ENCODE measurements at regions not wholly inside any gene's neighbourhood (a gene's known extent, or its start where the extent isn't known, plus 50 kb on each side); places are given as distances from the start of the nearest gene placed in this dataset.

GRCh38 chr13:42495255-42495654 lies 78.7 kb upstream of the TNFSF11 start:
- Histone ChIP-seq H2AFZ (ENCODE audit: control insufficient read depth, low read depth, low read length) (peak overlapping the region; percentile 9), H3K4me2 (ENCODE audit: control insufficient read depth, insufficient read depth) (no peak overlapping the region), H3K9me3 (replicated peaks; ENCODE audit: control insufficient read depth, insufficient read depth, low read length) (peaks cover 2% of the 10 kb centered on the region; the same call in 2 of the 3 replicates), H3K79me2 (ENCODE audit: control insufficient read depth, insufficient read depth, low read length) (no peaks in the 10 kb centered on the region), H3K27me3 (replicated peaks in 1 of 2; ENCODE audit: control insufficient read depth in 2 of 2, insufficient read depth in 2 of 2, low read length in 1 of 2) (no peaks in the 10 kb centered on the region), H3K4me3 (no peak overlapping the region), H3K4me1 (ENCODE audit: control insufficient read depth, insufficient read depth, low read length) (peaks cover 33% of the 10 kb centered on the region), H3K9ac (ENCODE audit: control insufficient read depth, insufficient read depth, low read length) (no peak overlapping the region), H3K27ac (ENCODE audit: control insufficient read depth, insufficient read depth) (peak overlapping the region; percentile 85), H3K36me3 (ENCODE audit: control insufficient read depth in 2 of 2, insufficient read depth in 2 of 2, low read length in 1 of 2) (no peaks in the 10 kb centered on the region), H4K20me1 (ENCODE audit: control insufficient read depth, insufficient read depth) (no peaks in the 10 kb centered on the region)
- TF ChIP-seq HCFC1 (IDR thresholded peaks at IDR 0.05; ENCODE audit: low read length) (no peak), ZNF622 (IDR thresholded peaks at IDR 0.05) (no peak), TBL1XR1 (IDR thresholded peaks at IDR 0.05; ENCODE audit: low read depth, low read length) (no peak), EP300 (IDR thresholded peaks at IDR 0.05; ENCODE audit: borderline replicate concordance in 1 of 2, control insufficient read depth in 1 of 2, low read depth in 2 of 2, low read length in 2 of 2) (no peak), MXI1 (IDR thresholded peaks at IDR 0.05; ENCODE audit: low read depth, low read length) (no peak)
- ChIA-PET POLR2A (no interaction called here), CTCF (no interaction called here), SMC1A (ENCODE audit: uncharacterized antibody, unreplicated experiment) (interaction anchor here (0.6 to 5.1 kb wide), 7 partner anchors 11 to 150 kb away, joined by 3 to 24 read pairs (median 3); no protein-coding TSS in a partner anchor), RAD21 (ENCODE audit: unreplicated experiment) (no interaction called here)
- FAIRE-seq (no peak), ATAC-seq (no peak), DNase-seq (ENCODE audit: low read depth, low spot score) (no peak)
- in situ Hi-C loops (cut with MboI): no loop called here
- intact Hi-C loops (cut with micrococcal nuclease; ENCODE audit: unreplicated experiment): loop anchor here (5.0 kb wide), 3 partner anchors 37 to 223 kb away; partner anchors contain the start of gene AKAP11
- no TSS peak for BruUV-seq (replicated peaks)

GRCh38 chr13:42495751-42496150 lies 78.2 kb upstream of the TNFSF11 start:
- CTCF ChIA-PET: no interaction called here
- peak overlapping the region; percentile 68 for H2AFZ ChIP-seq (ENCODE audit: control insufficient read depth, low read depth, low read length)
- RAD21 ChIA-PET (ENCODE audit: unreplicated experiment): interaction anchor here (1.8 kb wide), 1 partner anchor 162 kb away, joined by 11 read pairs; no protein-coding TSS in a partner anchor
- H3K79me2 ChIP-seq (ENCODE audit: control insufficient read depth, insufficient read depth, low read length): no peaks in the 10 kb centered on the region
- H3K27ac ChIP-seq (ENCODE audit: control insufficient read depth, insufficient read depth): peak overlapping the region; percentile 85
- peaks cover 33% of the 10 kb centered on the region for H3K4me1 ChIP-seq (ENCODE audit: control insufficient read depth, insufficient read depth, low read length)
- no peaks in the 10 kb centered on the region for H3K27me3 ChIP-seq (replicated peaks in 1 of 2; ENCODE audit: control insufficient read depth in 2 of 2, insufficient read depth in 2 of 2, low read length in 1 of 2)
- WGBS (ENCODE audit: insufficient coverage, insufficient replicate concordance, low lambda C conversion rate, missing lambda C conversion rate): 0% methylated on average over 6 of the region's 7 CpGs
- DNase-seq (ENCODE audit: low read depth, low spot score) (no peak), FAIRE-seq (no peak), ATAC-seq (peak; percentile 58)
- SMC1A ChIA-PET (ENCODE audit: uncharacterized antibody, unreplicated experiment): interaction anchor here (0.9 to 5.1 kb wide), 7 partner anchors 14 to 151 kb away, joined by 3 to 24 read pairs (median 4); no protein-coding TSS in a partner anchor
- H4K20me1 ChIP-seq (ENCODE audit: control insufficient read depth, insufficient read depth): no peaks in the 10 kb centered on the region
- in situ Hi-C loops (cut with MboI) (no loop called here), intact Hi-C loops (cut with micrococcal nuclease; ENCODE audit: unreplicated experiment) (loop anchor here (2.0 to 5.0 kb wide), 4 partner anchors 37 to 223 kb away; partner anchors contain the start of gene AKAP11)
- H3K4me2 ChIP-seq (ENCODE audit: control insufficient read depth, insufficient read depth): peak overlapping the region; percentile 15; the same call in 1 of the 2 replicates
- no peak overlapping the region for H3K9ac ChIP-seq (ENCODE audit: control insufficient read depth, insufficient read depth, low read length)
- H3K36me3 ChIP-seq (ENCODE audit: control insufficient read depth in 2 of 2, insufficient read depth in 2 of 2, low read length in 1 of 2): no peaks in the 10 kb centered on the region
- BruUV-seq (replicated peaks): no TSS peak
- no peak overlapping the region for H3K4me3 ChIP-seq
- POLR2A ChIA-PET: no interaction called here
- H3K9me3 ChIP-seq (replicated peaks; ENCODE audit: control insufficient read depth, insufficient read depth, low read length): peaks cover 2% of the 10 kb centered on the region; the same call in 2 of the 3 replicates
- TF ChIP-seq ZBED1 (IDR thresholded peaks at IDR 0.05; ENCODE audit: borderline replicate concordance): 0 out of 2 replicates have a peak, but pooled peaks have one; percentile 31
- TF ChIP-seq ETV6 (conservative IDR thresholded peaks at IDR 0.05 in 1 of 2, IDR thresholded peaks at IDR 0.05 in 1 of 2; ENCODE audit: borderline replicate concordance in 1 of 2, low read depth in 1 of 2): peak in 1 of 2 experiments; percentile 74; a peak in 2 of 4 replicates
- 0 out of 2 replicates have a peak, but pooled peaks have one; percentile 49 for TF ChIP-seq NFIC (IDR thresholded peaks at IDR 0.05; ENCODE audit: low read depth, low read length)
- TF ChIP-seq HDAC2 (IDR thresholded peaks at IDR 0.05): no peak
- TF ChIP-seq JUNB (IDR thresholded peaks at IDR 0.05): peak; percentile 70
- peak; percentile 73; the same call in 1 of the 2 replicates for TF ChIP-seq ATF2 (IDR thresholded peaks at IDR 0.05; ENCODE audit: low read length)
- peak; percentile 57; the same call in 1 of the 2 replicates for TF ChIP-seq CREB1 (IDR thresholded peaks at IDR 0.05; ENCODE audit: low read depth)
- TF ChIP-seq EGR1 (IDR thresholded peaks at IDR 0.05; ENCODE audit: borderline replicate concordance in 1 of 2, low read depth in 2 of 2, low read length in 2 of 2): 0 out of 3 replicates have a peak, but pooled peaks of 1 of the 2 experiments have one; percentile 19
- TF ChIP-seq EED (IDR thresholded peaks at IDR 0.05; ENCODE audit: low read depth): peak; percentile 90
- TF ChIP-seq FOXM1 (IDR thresholded peaks at IDR 0.05; ENCODE audit: low read depth, low read length): peak; percentile 34; the same call in 1 of the 2 replicates
- peak; percentile 57; the same call in 1 of the 2 replicates for TF ChIP-seq RUNX3 (IDR thresholded peaks at IDR 0.05; ENCODE audit: low read length)
- TF ChIP-seq SPI1 (IDR thresholded peaks at IDR 0.05; ENCODE audit: borderline replicate concordance, insufficient read depth, low read depth, low read length): no peak
